Skeletal muscle tissue (tissue), 3 donors: ENCODE measurements at regions not wholly inside any gene's neighbourhood (a gene's known extent, or its start where the extent isn't known, plus 50 kb on each side); places are given as distances from the start of the nearest gene placed in this dataset.

Experiments used
- H3K27ac ChIP-seq: one replicate; pipeline ENCODE4 v1.7.0; 2013; ENCODE audit warnings: mild to moderate bottlenecking, low read depth, low read length, inconsistent platforms
- H3K27me3 ChIP-seq, 3 donors: one replicate each; pipeline ENCODE4 v1.7.0; 2013; ENCODE audit warnings: low read length in 3 of 3; ENCODE audit not compliant: control insufficient read depth in 3 of 3, insufficient read depth in 3 of 3
- H3K36me3 ChIP-seq, 3 donors: one replicate each; pipeline ENCODE4 v1.7.0; 2013; ENCODE audit warnings: low read length in 3 of 3; ENCODE audit not compliant: control insufficient read depth in 3 of 3, insufficient read depth in 3 of 3
- H3K4me1 ChIP-seq, 3 donors: one replicate each; pipeline ENCODE4 v1.7.0; 2013; ENCODE audit warnings: low read length in 3 of 3, mild to moderate bottlenecking in 3 of 3; ENCODE audit not compliant: control insufficient read depth in 3 of 3, insufficient read depth in 3 of 3
- H3K4me3 ChIP-seq, 3 donors: one replicate each; pipeline ENCODE4 v1.7.0; 2013; ENCODE audit warnings: low read length in 3 of 3
- H3K9ac ChIP-seq, 3 donors: one replicate each; pipeline ENCODE4 v1.7.0; 2013; ENCODE audit warnings: low read length in 3 of 3, mild to moderate bottlenecking in 3 of 3, moderate library complexity in 2 of 3, low read depth in 1 of 3
- H3K9me3 ChIP-seq, 3 donors: one replicate each; pipeline ENCODE4 v1.7.0; 2013; ENCODE audit warnings: low read length in 3 of 3; ENCODE audit not compliant: control insufficient read depth in 3 of 3
- donor health status: Osteomylitis.

DNA sequence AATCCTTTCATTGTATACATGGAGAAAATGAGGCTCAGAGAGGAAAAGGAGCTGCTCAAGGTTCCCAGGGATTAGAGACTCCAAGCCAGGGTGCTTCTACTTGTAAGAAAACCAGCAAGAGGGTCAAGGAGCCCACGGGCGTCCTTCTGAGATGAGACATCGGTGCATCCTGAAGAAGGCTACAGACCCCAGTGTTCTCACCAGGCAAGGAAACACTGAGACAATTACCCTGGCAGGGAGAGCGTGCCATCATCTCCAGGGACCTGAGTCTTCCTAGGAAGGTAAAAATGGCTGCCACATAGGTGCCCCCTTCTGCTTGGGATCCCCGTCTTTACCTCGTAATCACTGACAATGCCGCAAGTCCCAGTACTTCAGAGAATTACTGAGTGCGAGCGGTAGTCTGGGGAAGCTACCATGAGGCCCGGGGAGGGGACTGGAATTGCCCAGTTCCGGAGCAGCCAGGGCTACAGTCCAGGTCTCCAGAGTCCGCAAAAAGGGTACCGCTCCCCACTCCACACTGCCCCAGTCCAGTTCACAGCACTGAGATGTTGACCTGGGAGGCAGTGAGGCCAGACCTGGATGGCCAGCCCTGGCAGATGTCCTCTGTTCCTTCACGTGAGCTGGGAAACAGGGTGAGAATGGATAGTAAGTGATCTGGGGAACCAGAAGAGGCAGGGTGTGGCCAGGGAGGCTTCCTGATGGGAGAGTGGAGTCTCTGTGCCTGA lies 164.7 kb upstream of the SMAD3 start:
- no peaks in the 10 kb centered on the region for H3K36me3 ChIP-seq
- H3K27ac ChIP-seq, result no peak overlapping the region
- no peaks in the 10 kb centered on the region for H3K9me3 ChIP-seq
- no peak overlapping the region for H3K4me3 ChIP-seq
- peaks cover 5 to 10% (median 9%) of the 10 kb centered on the region in 3 donors for H3K4me1 ChIP-seq
- H3K9ac ChIP-seq, result no peak overlapping the region
- no peaks in the 10 kb centered on the region for H3K27me3 ChIP-seq

DNA sequence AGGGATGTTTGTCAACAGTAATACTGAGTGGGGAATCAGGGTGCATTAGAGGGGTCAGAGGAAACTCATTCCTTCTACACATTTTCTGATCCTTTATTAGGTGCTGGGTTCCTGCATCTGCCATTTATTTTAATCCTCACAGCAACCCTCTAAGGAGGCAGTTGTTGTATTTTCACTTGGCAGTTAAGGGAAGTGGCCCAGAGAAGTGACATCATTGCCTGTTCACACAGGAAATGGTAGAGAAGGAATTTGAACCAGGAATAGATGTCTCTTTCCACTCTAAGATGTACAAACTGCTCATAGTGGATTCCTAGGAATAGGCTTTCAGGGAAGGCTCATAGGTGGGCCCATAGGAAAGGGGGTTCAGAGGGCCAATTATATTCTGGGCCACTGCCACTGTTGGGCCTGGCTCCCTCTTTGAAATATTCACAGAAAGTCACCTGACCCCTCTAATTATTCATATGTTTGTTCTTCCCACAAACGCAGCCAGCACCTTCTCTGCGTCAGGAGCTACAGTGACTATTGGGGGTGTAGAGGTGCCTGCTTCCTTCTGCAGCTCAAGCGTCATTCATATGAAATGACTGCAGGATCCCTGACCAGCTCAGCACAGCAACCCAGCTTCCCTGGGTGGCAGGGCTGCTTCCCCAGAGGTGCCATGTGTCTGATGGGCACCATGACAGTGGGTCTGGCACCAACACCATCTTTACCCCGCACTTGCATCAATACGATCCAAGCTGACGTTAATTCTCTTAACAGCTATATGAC lies 163.9 kb upstream of the SMAD3 start:
- no peaks in the 10 kb centered on the region for H3K9me3 ChIP-seq
- peak overlapping the region; percentile 30 for H3K27ac ChIP-seq
- no peak overlapping the region for H3K9ac ChIP-seq

DNA sequence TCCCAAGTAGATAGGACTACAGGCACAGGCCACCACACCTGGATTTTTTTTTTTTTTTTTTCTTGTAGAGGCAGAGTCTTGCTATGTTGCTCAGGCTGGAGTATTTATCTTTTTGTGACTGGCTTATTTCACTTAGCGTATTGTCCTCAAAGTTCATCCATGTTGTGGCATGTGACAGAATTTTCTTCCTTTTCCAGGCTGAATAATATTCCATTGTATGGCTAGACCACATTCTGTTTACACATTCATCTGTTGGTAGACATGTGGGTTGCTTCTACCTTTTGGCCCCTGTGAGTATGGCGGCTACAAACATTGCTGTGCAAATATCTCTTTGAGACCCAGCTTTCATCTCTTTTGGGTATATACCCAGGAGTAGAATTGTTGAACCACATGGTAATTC lies 160.2 kb upstream of the SMAD3 start:
- H3K27ac ChIP-seq, result no peak overlapping the region
- H3K9ac ChIP-seq, result no peak overlapping the region
- no peaks in the 10 kb centered on the region for H3K9me3 ChIP-seq
- no peaks in the 10 kb centered on the region for H3K27me3 ChIP-seq
- no peak overlapping the region for H3K4me3 ChIP-seq
- H3K4me1 ChIP-seq, result peaks cover 19 to 26% (median 20%) of the 10 kb centered on the region in 3 donors
- H3K36me3 ChIP-seq, result no peaks in the 10 kb centered on the region

More for the DNA sequence above, 163.9 kb upstream of the SMAD3 start:
- H3K27me3 ChIP-seq, result no peaks in the 10 kb centered on the region
- H3K36me3 ChIP-seq, result no peaks in the 10 kb centered on the region
- no peak overlapping the region for H3K4me3 ChIP-seq
- peaks cover 5 to 10% (median 9%) of the 10 kb centered on the region in 3 donors for H3K4me1 ChIP-seq

DNA sequence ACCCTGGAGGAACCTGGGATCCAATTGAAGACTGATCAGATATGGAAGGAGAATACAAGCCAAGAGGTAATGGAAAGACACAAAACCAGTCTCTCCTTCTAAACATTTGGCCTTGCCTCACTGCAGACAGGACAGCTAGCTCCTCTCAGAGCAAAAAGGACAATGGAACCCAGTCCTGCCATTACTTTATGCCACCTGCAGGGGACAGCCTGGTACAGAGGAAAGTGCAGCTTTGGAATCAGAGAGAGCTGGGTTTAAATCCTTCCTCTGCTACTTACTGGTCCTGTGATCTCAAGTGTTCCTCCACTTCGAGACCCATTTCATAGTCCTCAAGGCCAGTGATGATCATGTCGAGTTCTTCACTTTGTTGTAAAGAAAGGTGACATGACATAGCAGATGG lies 159.4 kb upstream of the SMAD3 start:
- H3K36me3 ChIP-seq, result no peaks in the 10 kb centered on the region
- H3K4me1 ChIP-seq, result peaks cover 18 to 22% (median 19%) of the 10 kb centered on the region in 3 donors
- H3K27ac ChIP-seq, result no peak overlapping the region
- no peak overlapping the region for H3K4me3 ChIP-seq
- H3K27me3 ChIP-seq, result no peaks in the 10 kb centered on the region
- H3K9ac ChIP-seq, result no peak overlapping the region
- H3K9me3 ChIP-seq, result no peaks in the 10 kb centered on the region

- Histone ChIP-seq H3K9me3 (no peaks in the 10 kb centered on the region), H3K4me3 (no peak overlapping the region), H3K27ac (no peak overlapping the region), H3K36me3 (no peaks in the 10 kb centered on the region), H3K27me3 (no peaks in the 10 kb centered on the region), H3K4me1 (peaks cover 10 to 16% (median 15%) of the 10 kb centered on the region in 3 donors), H3K9ac (no peak overlapping the region)
Measured at GRCh38 chr15:66906668-66907614, 158.5 kb upstream of the SMAD3 start.

DNA sequence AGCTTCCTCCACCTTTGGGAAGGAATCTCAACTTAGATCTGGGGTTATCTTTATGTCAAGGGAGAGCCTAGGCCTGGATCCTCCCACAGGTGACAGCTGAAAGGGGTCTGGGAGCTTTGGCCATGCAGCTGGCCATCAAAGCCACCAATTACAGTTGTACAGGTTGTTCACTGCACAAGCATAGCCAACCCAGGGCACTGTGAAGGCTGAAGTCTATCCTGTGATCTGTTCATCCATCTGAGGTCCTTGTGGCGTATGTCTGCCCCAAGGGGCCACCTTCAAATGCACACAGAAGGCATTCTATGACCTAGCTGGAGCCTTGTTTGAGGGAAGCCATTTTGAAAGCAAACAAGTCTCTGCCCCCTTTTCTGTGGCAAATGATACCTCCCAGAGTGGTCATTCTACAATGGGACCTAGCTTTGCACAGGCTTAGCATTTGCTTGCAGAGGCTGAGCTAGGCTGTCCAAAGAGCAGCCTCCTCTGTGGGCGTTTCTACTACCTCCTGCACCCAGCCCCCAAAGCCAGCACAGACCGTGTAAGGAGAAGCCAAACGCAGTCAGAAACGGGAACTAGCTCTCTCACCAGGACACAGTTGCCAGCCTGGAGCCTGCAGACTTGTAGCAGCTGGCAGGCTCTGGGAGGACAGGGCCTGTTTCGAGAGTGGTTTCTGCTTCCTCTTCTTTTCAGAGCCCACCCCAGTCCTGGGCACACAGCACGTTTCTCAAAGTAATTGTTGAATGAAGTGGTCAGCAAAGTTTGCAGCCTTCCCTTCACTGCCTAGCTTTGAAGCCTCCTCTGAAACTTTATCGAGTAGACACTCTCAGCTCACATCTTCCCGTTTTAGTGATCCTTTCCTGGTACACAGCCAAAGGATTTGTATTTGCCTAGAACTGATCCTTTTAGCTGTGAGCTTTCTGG lies 157.3 kb upstream of the SMAD3 start:
- Histone ChIP-seq H3K4me3 (no peak overlapping the region), H3K9ac (no peak overlapping the region), H3K36me3 (no peaks in the 10 kb centered on the region), H3K4me1 (peaks cover 10 to 16% (median 15%) of the 10 kb centered on the region in 3 donors), H3K27me3 (peaks cover 0 to 5% (median 0%) of the 10 kb centered on the region in 3 donors), H3K9me3 (no peaks in the 10 kb centered on the region), H3K27ac (no peak overlapping the region)

DNA sequence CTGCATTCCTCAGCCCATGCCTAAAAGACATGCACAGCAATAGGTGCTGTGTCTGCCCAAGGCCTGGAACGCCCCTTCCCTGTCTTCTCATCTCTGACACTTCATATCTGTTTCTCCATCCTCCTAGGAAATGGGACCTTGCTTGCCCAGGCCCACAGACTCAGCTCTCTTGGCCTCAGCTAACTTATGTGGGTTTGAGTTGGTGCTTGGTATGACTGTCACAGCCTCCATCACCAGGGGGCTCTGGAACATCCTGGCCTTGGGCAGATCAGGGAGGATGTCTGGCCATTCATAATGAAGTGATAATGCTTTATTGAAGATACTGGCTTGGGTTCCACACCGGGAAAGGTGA lies 156.7 kb upstream of the SMAD3 start:
- Histone ChIP-seq H3K9me3 (no peaks in the 10 kb centered on the region), H3K9ac (no peak overlapping the region), H3K4me1 (peaks cover 10 to 16% (median 15%) of the 10 kb centered on the region in 3 donors), H3K36me3 (no peaks in the 10 kb centered on the region), H3K4me3 (no peak overlapping the region), H3K27me3 (peaks cover 0 to 5% (median 0%) of the 10 kb centered on the region in 3 donors), H3K27ac (no peak overlapping the region)

- Histone ChIP-seq H3K9ac (no peak overlapping the region), H3K9me3 (no peaks in the 10 kb centered on the region), H3K4me3 (no peak overlapping the region), H3K36me3 (no peaks in the 10 kb centered on the region), H3K27me3 (peaks cover 0 to 5% (median 0%) of the 10 kb centered on the region in 3 donors), H3K27ac (no peak overlapping the region), H3K4me1 (peaks cover 10 to 16% (median 15%) of the 10 kb centered on the region in 3 donors)
Measured at GRCh38 chr15:66909381-66909890, 156.0 kb upstream of the SMAD3 start.
